ENCODE measurements at regions not wholly inside any gene's neighbourhood (a gene's known extent, or its start where the extent isn't known, plus 50 kb on each side); places are given as distances from the start of the nearest gene placed in this dataset.

GRCh38 chr18:7413906-7414305 lies 153.2 kb upstream of the PTPRM start:
- H3K9me3 Mint-ChIP-seq (ENCODE audit: low read depth) = peaks cover 6% of the 10 kb centered on the region
- no peaks in the 10 kb centered on the region for H3K36me3 Mint-ChIP-seq (ENCODE audit: insufficient read depth)
- no peak for DNase-seq (ENCODE audit: low spot score, unreplicated experiment)
- H3K4me1 Mint-ChIP-seq (ENCODE audit: low read depth) = no peaks in the 10 kb centered on the region
- H3K27me3 Mint-ChIP-seq = no peaks in the 10 kb centered on the region
- no peak overlapping the region for H3K27ac Mint-ChIP-seq
- TF ChIP-seq CTCF (IDR thresholded peaks at IDR 0.05; ENCODE audit: unreplicated experiment) = no peak
- H3K4me3 Mint-ChIP-seq (ENCODE audit: low read depth) = no peak overlapping the region

GRCh38 chr18:7414459-7414858 lies 152.7 kb upstream of the PTPRM start:
- H3K4me1 Mint-ChIP-seq (ENCODE audit: low read depth) = no peaks in the 10 kb centered on the region
- no peak overlapping the region for H3K4me3 Mint-ChIP-seq (ENCODE audit: low read depth)
- no peak for DNase-seq (ENCODE audit: low spot score, unreplicated experiment)
- no peaks in the 10 kb centered on the region for H3K27me3 Mint-ChIP-seq
- peaks cover 3% of the 10 kb centered on the region for H3K9me3 Mint-ChIP-seq (ENCODE audit: low read depth)
- peak overlapping the region; percentile 18 for H3K27ac Mint-ChIP-seq
- TF ChIP-seq CTCF (IDR thresholded peaks at IDR 0.05; ENCODE audit: unreplicated experiment) = no peak
- H3K36me3 Mint-ChIP-seq (ENCODE audit: insufficient read depth) = no peaks in the 10 kb centered on the region

GRCh38 chr18:7415081-7415894 lies 151.8 kb upstream of the PTPRM start:
- no peaks in the 10 kb centered on the region for H3K9me3 Mint-ChIP-seq (ENCODE audit: low read depth)
- DNase-seq (ENCODE audit: low spot score, unreplicated experiment) = no peak
- TF ChIP-seq CTCF (IDR thresholded peaks at IDR 0.05; ENCODE audit: unreplicated experiment) = no peak
- no peaks in the 10 kb centered on the region for H3K36me3 Mint-ChIP-seq (ENCODE audit: insufficient read depth)
- H3K4me3 Mint-ChIP-seq (ENCODE audit: low read depth) = no peak overlapping the region
- H3K27ac Mint-ChIP-seq = no peak overlapping the region
- H3K4me1 Mint-ChIP-seq (ENCODE audit: low read depth) = no peaks in the 10 kb centered on the region
- no peaks in the 10 kb centered on the region for H3K27me3 Mint-ChIP-seq

GRCh38 chr18:7417727-7418126 lies 149.4 kb upstream of the PTPRM start:
- Mint-ChIP-seq H3K36me3 (ENCODE audit: insufficient read depth) (no peaks in the 10 kb centered on the region), H3K27me3 (no peaks in the 10 kb centered on the region), H3K27ac (no peak overlapping the region), H3K4me1 (ENCODE audit: low read depth) (no peaks in the 10 kb centered on the region), H3K9me3 (ENCODE audit: low read depth) (no peaks in the 10 kb centered on the region), H3K4me3 (ENCODE audit: low read depth) (no peak overlapping the region)
- no peak for DNase-seq (ENCODE audit: low spot score, unreplicated experiment)
- TF ChIP-seq CTCF (IDR thresholded peaks at IDR 0.05; ENCODE audit: unreplicated experiment) = no peak

- H3K4me3 Mint-ChIP-seq (ENCODE audit: low read depth) = no peak overlapping the region
- peaks cover 4% of the 10 kb centered on the region for H3K9me3 Mint-ChIP-seq (ENCODE audit: low read depth)
- peaks cover under 1% of the 10 kb centered on the region for H3K36me3 Mint-ChIP-seq (ENCODE audit: insufficient read depth)
- H3K27me3 Mint-ChIP-seq = no peaks in the 10 kb centered on the region
- H3K4me1 Mint-ChIP-seq (ENCODE audit: low read depth) = peaks cover 4% of the 10 kb centered on the region
- no peak for DNase-seq (ENCODE audit: low spot score, unreplicated experiment)
- no peak overlapping the region for H3K27ac Mint-ChIP-seq
- TF ChIP-seq CTCF (IDR thresholded peaks at IDR 0.05; ENCODE audit: unreplicated experiment) = no peak
These were observed 137.3 kb upstream of the PTPRM start for GRCh38 chr18:7429831-7430230.

Measured in progenitor cell of endocrine pancreas (in vitro differentiated cells).